Right lobe of liver (tissue), 4 donors: ENCODE measurements at regions not wholly inside any gene's neighbourhood (a gene's known extent, or its start where the extent isn't known, plus 50 kb on each side); places are given as distances from the start of the nearest gene placed in this dataset.

ENCODE experiments used
- POLR2A ChIP-seq: fragments of 450-650 bp; IDR thresholded peaks from one replicate; pipeline ENCODE4 v1.6.1; 2017; ENCODE audit warnings: antibody characterized with exemption, mild to moderate bottlenecking
- TF ChIP-seq, protein P1 (sequence below), 4 donors: fragments of 200-600 bp in 3 of 4; fragments of 450-650 bp in 1 of 4; IDR thresholded peaks; one replicate each; pipeline versions ENCODE4 v1.5.1 to v1.8.0; 2016 to 2022; ENCODE audit warnings: antibody characterized with exemption in 4 of 4, mild to moderate bottlenecking in 2 of 4
- donor health status: DM: no; HTN: no; CAD: no.
- donor health status: DM: no; HTN: no; CAD: no.
- donor health status: DM: no; HTN: yes; CAD: no.

DNA sequence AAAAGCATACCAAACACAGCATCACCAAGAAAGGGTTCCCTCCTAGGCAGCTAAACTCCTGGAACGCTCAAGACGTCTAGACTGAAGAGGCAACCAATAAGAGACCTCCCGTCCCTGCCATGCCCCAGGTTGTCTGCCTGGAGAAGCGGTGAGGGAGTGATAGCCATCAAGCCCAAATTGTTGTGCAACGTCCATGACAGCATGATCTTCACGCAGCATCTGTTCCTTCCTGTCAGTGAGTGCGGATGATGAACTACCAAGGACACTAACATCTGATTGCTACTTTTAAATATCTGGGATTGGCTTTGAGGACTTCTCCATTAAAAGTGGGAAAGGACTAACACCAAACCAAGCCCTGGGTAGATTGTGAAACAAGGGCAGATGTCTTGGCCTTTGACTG, 149.7 kb downstream of the TXNL1 start:
- TF ChIP-seq, protein P1, sequence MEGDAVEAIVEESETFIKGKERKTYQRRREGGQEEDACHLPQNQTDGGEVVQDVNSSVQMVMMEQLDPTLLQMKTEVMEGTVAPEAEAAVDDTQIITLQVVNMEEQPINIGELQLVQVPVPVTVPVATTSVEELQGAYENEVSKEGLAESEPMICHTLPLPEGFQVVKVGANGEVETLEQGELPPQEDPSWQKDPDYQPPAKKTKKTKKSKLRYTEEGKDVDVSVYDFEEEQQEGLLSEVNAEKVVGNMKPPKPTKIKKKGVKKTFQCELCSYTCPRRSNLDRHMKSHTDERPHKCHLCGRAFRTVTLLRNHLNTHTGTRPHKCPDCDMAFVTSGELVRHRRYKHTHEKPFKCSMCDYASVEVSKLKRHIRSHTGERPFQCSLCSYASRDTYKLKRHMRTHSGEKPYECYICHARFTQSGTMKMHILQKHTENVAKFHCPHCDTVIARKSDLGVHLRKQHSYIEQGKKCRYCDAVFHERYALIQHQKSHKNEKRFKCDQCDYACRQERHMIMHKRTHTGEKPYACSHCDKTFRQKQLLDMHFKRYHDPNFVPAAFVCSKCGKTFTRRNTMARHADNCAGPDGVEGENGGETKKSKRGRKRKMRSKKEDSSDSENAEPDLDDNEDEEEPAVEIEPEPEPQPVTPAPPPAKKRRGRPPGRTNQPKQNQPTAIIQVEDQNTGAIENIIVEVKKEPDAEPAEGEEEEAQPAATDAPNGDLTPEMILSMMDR (IDR thresholded peaks at IDR 0.05), result no peak
- TF ChIP-seq POLR2A, result no peak
